ENCODE measurements at regions not wholly inside any gene's neighbourhood (a gene's known extent, or its start where the extent isn't known, plus 50 kb on each side); places are given as distances from the start of the nearest gene placed in this dataset.

GRCh38 chr13:88857256-88857655, 1186.1 kb downstream of the SLITRK5 start:
- TF ChIP-seq CTCF (IDR thresholded peaks at IDR 0.05) = no peak
- no peaks in the 10 kb centered on the region for H3K4me1 ChIP-seq (ENCODE audit: control insufficient read depth in 1 of 2, low read depth in 2 of 2)
- ATAC-seq (ENCODE audit: insufficient number of reproducible peaks, low FRiP score, low read depth) = no peak

GRCh38 chr13:88862095-88862620, 1191.0 kb downstream of the SLITRK5 start:
- H3K27me3 ChIP-seq (replicated peaks; ENCODE audit: insufficient read depth) = no peaks in the 10 kb centered on the region
- H3K9me3 ChIP-seq = no peaks in the 10 kb centered on the region
- H3K4me3 ChIP-seq = no peak overlapping the region
- TF ChIP-seq CTCF (IDR thresholded peaks at IDR 0.05) = no peak
- no peaks in the 10 kb centered on the region for H3K36me3 ChIP-seq
- no peaks in the 10 kb centered on the region for H3K4me1 ChIP-seq (ENCODE audit: control insufficient read depth in 1 of 2, low read depth in 2 of 2)
- ATAC-seq (ENCODE audit: insufficient number of reproducible peaks, low FRiP score, low read depth) (no peak), DNase-seq (ENCODE audit: low spot score) (no peak)
- no peak overlapping the region for H3K27ac ChIP-seq

More at GRCh38 chr13:88857256-88857655, 1186.1 kb downstream of the SLITRK5 start:
- no peak for DNase-seq (ENCODE audit: low spot score)
- Histone ChIP-seq H3K27ac (no peak overlapping the region), H3K27me3 (replicated peaks; ENCODE audit: insufficient read depth) (no peaks in the 10 kb centered on the region), H3K4me3 (no peak overlapping the region), H3K9me3 (no peaks in the 10 kb centered on the region), H3K36me3 (no peaks in the 10 kb centered on the region)

GRCh38 chr13:88863116-88863515, 1191.9 kb downstream of the SLITRK5 start:
- Histone ChIP-seq H3K9me3 (no peaks in the 10 kb centered on the region), H3K27ac (no peak overlapping the region), H3K27me3 (replicated peaks; ENCODE audit: insufficient read depth) (no peaks in the 10 kb centered on the region), H3K36me3 (no peaks in the 10 kb centered on the region), H3K4me3 (no peak overlapping the region), H3K4me1 (ENCODE audit: control insufficient read depth in 1 of 2, low read depth in 2 of 2) (no peaks in the 10 kb centered on the region)
- no peak for ATAC-seq (ENCODE audit: insufficient number of reproducible peaks, low FRiP score, low read depth)
- no peak for DNase-seq (ENCODE audit: low spot score)
- TF ChIP-seq CTCF (IDR thresholded peaks at IDR 0.05) = no peak

- DNase-seq (ENCODE audit: low spot score) (no peak), ATAC-seq (ENCODE audit: insufficient number of reproducible peaks, low FRiP score, low read depth) (no peak)
- H3K27ac ChIP-seq = no peak overlapping the region
- H3K36me3 ChIP-seq = no peaks in the 10 kb centered on the region
- TF ChIP-seq CTCF (IDR thresholded peaks at IDR 0.05) = no peak
- H3K9me3 ChIP-seq = no peaks in the 10 kb centered on the region
- H3K4me1 ChIP-seq (ENCODE audit: control insufficient read depth in 1 of 2, low read depth in 2 of 2) = no peaks in the 10 kb centered on the region
- H3K4me3 ChIP-seq = no peak overlapping the region
- H3K27me3 ChIP-seq (replicated peaks; ENCODE audit: insufficient read depth) = no peaks in the 10 kb centered on the region
These were observed 1195.0 kb downstream of the SLITRK5 start for GRCh38 chr13:88866195-88866594.

GRCh38 chr13:88883741-88884140, 1212.6 kb downstream of the SLITRK5 start:
- H3K4me1 ChIP-seq (ENCODE audit: control insufficient read depth in 1 of 2, low read depth in 2 of 2) = no peaks in the 10 kb centered on the region
- no peak overlapping the region for H3K4me3 ChIP-seq
- H3K27me3 ChIP-seq (replicated peaks; ENCODE audit: insufficient read depth) = no peaks in the 10 kb centered on the region
- H3K9me3 ChIP-seq = no peaks in the 10 kb centered on the region
- ATAC-seq (ENCODE audit: insufficient number of reproducible peaks, low FRiP score, low read depth) = no peak
- H3K36me3 ChIP-seq = no peaks in the 10 kb centered on the region
- TF ChIP-seq CTCF (IDR thresholded peaks at IDR 0.05) = no peak
- DNase-seq (ENCODE audit: low spot score) = no peak
- no peak overlapping the region for H3K27ac ChIP-seq

Data from thoracic aorta (tissue), 2 donors.